ENCODE measurements at regions not wholly inside any gene's neighbourhood (a gene's known extent, or its start where the extent isn't known, plus 50 kb on each side); places are given as distances from the start of the nearest gene placed in this dataset.

DNA sequence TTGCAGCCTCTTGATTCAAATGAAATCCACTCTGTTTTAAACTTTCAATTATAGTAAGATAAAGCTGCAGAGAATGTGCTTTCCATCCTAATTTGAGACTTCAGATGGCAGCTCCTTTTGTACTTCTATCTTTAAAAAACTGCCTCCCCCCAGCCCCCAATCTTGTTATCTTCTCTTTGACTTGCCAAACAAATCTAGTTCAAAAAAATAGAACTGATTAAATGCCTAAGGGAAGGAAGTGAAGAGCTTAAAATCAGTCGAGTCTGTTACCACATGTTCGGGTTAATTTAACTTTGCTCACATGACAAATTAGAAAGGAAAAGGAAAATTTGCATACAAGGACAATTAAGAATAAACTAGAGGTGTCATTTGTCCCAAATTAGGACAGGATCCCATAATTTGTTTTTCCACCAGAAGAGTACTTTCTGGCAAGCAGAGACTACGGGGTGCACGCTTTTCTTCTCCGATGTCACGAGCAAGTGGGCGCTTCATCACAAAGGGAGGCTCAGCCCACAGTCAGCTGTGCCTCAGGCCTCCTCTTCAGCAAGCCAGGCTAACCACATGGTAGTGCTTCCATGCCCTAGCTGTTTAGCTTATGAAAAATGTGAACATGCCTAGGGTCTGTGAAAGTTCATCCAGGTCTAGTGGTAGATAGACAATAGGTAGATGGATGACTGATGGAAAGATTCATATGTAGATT, 69.0 kb upstream of the LDLRAD3 start (continued):
- TF ChIP-seq ZEB1 (IDR thresholded peaks at IDR 0.05; ENCODE audit: insufficient replicate concordance, low read depth) = no peak
- TF ChIP-seq RAD51 (IDR thresholded peaks at IDR 0.05; ENCODE audit: borderline replicate concordance) = no peak
- TF ChIP-seq NFKBIZ (CRISPR knock-in tag; IDR thresholded peaks at IDR 0.05) = no peak
- TF ChIP-seq, protein P1, sequence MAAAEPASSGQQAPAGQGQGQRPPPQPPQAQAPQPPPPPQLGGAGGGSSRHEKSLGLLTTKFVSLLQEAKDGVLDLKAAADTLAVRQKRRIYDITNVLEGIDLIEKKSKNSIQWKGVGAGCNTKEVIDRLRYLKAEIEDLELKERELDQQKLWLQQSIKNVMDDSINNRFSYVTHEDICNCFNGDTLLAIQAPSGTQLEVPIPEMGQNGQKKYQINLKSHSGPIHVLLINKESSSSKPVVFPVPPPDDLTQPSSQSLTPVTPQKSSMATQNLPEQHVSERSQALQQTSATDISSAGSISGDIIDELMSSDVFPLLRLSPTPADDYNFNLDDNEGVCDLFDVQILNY (CRISPR knock-in tag; conservative IDR thresholded peaks at IDR 0.05) = no peak

DNA sequence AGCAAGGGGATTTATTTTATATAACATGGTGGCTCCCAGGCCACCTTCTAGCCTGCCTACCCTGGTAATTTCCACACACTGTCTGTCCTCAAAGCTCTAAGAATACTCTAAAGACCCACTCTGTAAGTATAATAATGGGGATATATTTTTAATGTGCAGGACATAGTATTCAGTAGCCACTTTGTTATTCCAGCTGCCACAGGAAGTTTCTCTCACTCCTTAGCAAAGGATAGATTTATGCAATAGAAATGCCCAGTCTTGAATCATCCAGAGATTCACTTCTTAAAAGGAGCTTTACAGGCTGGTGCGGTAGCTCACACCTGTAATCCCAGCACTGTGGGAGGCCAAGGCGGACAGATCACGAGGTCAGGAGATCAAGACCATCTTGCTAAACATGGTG, 68.4 kb upstream of the LDLRAD3 start:
- ATAC-seq = no peak
- H3K79me2 ChIP-seq (ENCODE audit: insufficient read depth, low read length) = no peaks in the 10 kb centered on the region
- WGBS (ENCODE audit: low lambda C conversion rate) = 38% methylated on average over 3 of the region's 3 CpGs
- in situ Hi-C loops (cut with HindIII; ENCODE audit: extremely low pct_ligation_motif_present, low pct_unique_long_range_greater_than_20kb) (no loop called here), intact Hi-C loops (cut with micrococcal nuclease; ENCODE audit: unreplicated experiment) (no loop called here)
- TF ChIP-seq BCL6 (CRISPR knock-in tag; IDR thresholded peaks at IDR 0.05) (no peak), ZNF326 (CRISPR knock-in tag; IDR thresholded peaks at IDR 0.05; ENCODE audit: borderline replicate concordance) (no peak)
- H3K36me3 ChIP-seq (replicated peaks in 1 of 2; ENCODE audit: control insufficient read depth in 1 of 2, insufficient read depth in 2 of 2, low read length in 2 of 2) = no peaks in the 10 kb centered on the region
- no peaks in the 10 kb centered on the region for H4K20me1 ChIP-seq (ENCODE audit: insufficient read depth, low read length)
- H3K27me3 ChIP-seq (ENCODE audit: control insufficient read depth in 1 of 2, insufficient read depth in 2 of 2, low read length in 2 of 2) = peaks cover 0 to 12% of the 10 kb centered on the region in 2 experiments; a peak in 1 of 5 replicates
- H3K4me1 ChIP-seq (ENCODE audit: insufficient read depth, low read length) = no peaks in the 10 kb centered on the region
- FAIRE-seq = no peak
- H3K9ac ChIP-seq (ENCODE audit: insufficient read depth, low read depth, low read length) = no peak overlapping the region
- no peak overlapping the region for H3K4me3 ChIP-seq (replicated peaks in 1 of 3; ENCODE audit: insufficient read depth in 1 of 3, low read depth in 2 of 3, low read length in 3 of 3)
- CTCF ChIA-PET (ENCODE audit: low intra/inter-chr PET ratio, low total read pairs) = no interaction called here
- no peak overlapping the region for H3K27ac ChIP-seq (ENCODE audit: extremely low read length, insufficient read depth, low read length)
- H3K9me3 ChIP-seq (ENCODE audit: low read length) = no peaks in the 10 kb centered on the region
- no peak for DNase-seq (ENCODE audit: low spot score)
- BruUV-seq (replicated peaks) = no TSS peak
- POLR2A ChIA-PET = no interaction called here
- no peak overlapping the region for H3K4me2 ChIP-seq (ENCODE audit: low read depth, low read length)
- no peak overlapping the region for H2AFZ ChIP-seq (ENCODE audit: low read length)

GRCh38 chr11:35876786-35877185, 67.1 kb upstream of the LDLRAD3 start:
- POLR2A ChIA-PET = no interaction called here
- H3K27me3 ChIP-seq (ENCODE audit: control insufficient read depth in 1 of 2, insufficient read depth in 2 of 2, low read length in 2 of 2) = peaks cover 0 to 12% of the 10 kb centered on the region in 2 experiments; a peak in 1 of 5 replicates
- no peaks in the 10 kb centered on the region for H4K20me1 ChIP-seq (ENCODE audit: insufficient read depth, low read length)
- H3K79me2 ChIP-seq (ENCODE audit: insufficient read depth, low read length) = no peaks in the 10 kb centered on the region
- no peaks in the 10 kb centered on the region for H3K36me3 ChIP-seq (replicated peaks in 1 of 2; ENCODE audit: control insufficient read depth in 1 of 2, insufficient read depth in 2 of 2, low read length in 2 of 2)
- no TSS peak for BruUV-seq (replicated peaks)
- H3K27ac ChIP-seq (ENCODE audit: extremely low read length, insufficient read depth, low read length) = no peak overlapping the region
- no peak overlapping the region for H2AFZ ChIP-seq (ENCODE audit: low read length)
- H3K9me3 ChIP-seq (ENCODE audit: low read length) = no peaks in the 10 kb centered on the region
- H3K4me2 ChIP-seq (ENCODE audit: low read depth, low read length) = no peak overlapping the region
- H3K4me1 ChIP-seq (ENCODE audit: insufficient read depth, low read length) = no peaks in the 10 kb centered on the region
- DNase-seq (ENCODE audit: low spot score) (no peak), ATAC-seq (no peak), FAIRE-seq (no peak)
- 4% methylated on average over 4 of the region's 4 CpGs for WGBS (ENCODE audit: low lambda C conversion rate)
- CTCF ChIA-PET (ENCODE audit: low intra/inter-chr PET ratio, low total read pairs) = no interaction called here
- H3K9ac ChIP-seq (ENCODE audit: insufficient read depth, low read depth, low read length) = no peak overlapping the region
- intact Hi-C loops (cut with micrococcal nuclease; ENCODE audit: unreplicated experiment) (no loop called here), in situ Hi-C loops (cut with HindIII; ENCODE audit: extremely low pct_ligation_motif_present, low pct_unique_long_range_greater_than_20kb) (no loop called here)
- no peak overlapping the region for H3K4me3 ChIP-seq (replicated peaks in 1 of 3; ENCODE audit: insufficient read depth in 1 of 3, low read depth in 2 of 3, low read length in 3 of 3)
- TF ChIP-seq RBAK (CRISPR knock-in tag; IDR thresholded peaks at IDR 0.05) (no peak), MIXL1 (CRISPR knock-in tag; IDR thresholded peaks at IDR 0.05) (no peak), POLR2AphosphoS5 (IDR thresholded peaks at IDR 0.05; ENCODE audit: low read depth, low read length) (no peak), SKI (IDR thresholded peaks at IDR 0.05; ENCODE audit: partially characterized antibody) (no peak)
- TF ChIP-seq, protein P2, sequence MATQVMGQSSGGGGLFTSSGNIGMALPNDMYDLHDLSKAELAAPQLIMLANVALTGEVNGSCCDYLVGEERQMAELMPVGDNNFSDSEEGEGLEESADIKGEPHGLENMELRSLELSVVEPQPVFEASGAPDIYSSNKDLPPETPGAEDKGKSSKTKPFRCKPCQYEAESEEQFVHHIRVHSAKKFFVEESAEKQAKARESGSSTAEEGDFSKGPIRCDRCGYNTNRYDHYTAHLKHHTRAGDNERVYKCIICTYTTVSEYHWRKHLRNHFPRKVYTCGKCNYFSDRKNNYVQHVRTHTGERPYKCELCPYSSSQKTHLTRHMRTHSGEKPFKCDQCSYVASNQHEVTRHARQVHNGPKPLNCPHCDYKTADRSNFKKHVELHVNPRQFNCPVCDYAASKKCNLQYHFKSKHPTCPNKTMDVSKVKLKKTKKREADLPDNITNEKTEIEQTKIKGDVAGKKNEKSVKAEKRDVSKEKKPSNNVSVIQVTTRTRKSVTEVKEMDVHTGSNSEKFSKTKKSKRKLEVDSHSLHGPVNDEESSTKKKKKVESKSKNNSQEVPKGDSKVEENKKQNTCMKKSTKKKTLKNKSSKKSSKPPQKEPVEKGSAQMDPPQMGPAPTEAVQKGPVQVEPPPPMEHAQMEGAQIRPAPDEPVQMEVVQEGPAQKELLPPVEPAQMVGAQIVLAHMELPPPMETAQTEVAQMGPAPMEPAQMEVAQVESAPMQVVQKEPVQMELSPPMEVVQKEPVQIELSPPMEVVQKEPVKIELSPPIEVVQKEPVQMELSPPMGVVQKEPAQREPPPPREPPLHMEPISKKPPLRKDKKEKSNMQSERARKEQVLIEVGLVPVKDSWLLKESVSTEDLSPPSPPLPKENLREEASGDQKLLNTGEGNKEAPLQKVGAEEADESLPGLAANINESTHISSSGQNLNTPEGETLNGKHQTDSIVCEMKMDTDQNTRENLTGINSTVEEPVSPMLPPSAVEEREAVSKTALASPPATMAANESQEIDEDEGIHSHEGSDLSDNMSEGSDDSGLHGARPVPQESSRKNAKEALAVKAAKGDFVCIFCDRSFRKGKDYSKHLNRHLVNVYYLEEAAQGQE (IDR thresholded peaks at IDR 0.05; ENCODE audit: borderline replicate concordance in 1 of 2, low read depth in 1 of 2, low read length in 2 of 2) = no peak
